ENCODE measurements at regions not wholly inside any gene's neighbourhood (a gene's known extent, or its start where the extent isn't known, plus 50 kb on each side); places are given as distances from the start of the nearest gene placed in this dataset.
"Not testable (repeated sequence)": the region's sequence is repeated elsewhere in the genome, so short reads cannot be mapped to it uniquely, and the experiment has no call there.

DNA sequence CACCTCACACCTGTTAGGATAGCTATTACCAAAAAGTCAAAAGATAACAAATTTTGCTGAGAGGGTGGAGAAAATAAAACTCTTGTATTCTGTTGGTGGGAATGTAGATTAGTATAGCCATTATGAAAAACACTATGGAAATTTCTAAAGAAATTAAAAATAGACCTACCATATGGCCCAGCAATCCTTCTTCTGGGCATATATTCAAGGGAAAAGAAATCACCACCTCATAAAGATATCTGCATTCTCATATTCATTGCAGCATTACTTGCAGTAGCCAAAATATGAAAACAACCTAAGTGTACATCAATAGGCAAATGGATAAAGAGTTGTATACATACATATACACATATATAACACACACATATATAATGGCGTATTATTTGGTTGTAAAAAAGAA lies 791.6 kb upstream of the RGS18 start:
- no peak for DNase-seq

DNA sequence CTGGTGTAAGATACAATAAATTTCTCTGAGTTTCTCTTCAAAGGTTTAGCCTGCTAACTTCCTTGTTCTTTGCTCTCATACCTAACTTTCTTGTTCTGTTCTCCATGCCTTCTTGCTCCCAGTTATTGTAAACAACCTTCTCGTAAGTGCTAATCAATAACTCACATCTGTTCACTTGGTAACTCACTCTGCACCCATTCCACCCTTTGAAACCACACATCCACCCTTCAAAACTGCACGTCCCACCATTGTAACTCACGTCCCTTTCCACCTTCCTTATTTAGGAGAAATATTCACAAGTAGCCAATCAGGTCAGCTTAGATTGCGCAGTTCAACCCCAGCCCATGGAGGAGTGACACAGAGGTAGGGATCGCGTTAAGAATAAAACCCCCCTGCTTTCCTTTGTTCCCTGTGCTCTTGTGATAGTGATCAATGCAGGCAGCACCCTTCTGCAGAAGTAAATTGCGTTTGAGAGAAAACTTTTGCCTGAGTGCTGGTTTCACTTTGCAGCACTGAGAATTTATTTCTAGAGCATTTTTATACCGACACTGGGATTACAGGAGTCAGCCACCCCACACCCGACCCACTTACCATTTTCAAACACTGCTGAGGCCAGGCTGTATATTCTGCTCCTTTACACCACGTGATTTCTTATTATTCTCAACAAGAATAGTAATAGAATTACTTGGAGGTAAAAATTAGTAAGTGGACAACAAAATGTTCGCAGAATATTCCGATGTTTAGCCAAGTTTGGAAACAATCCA lies 789.2 kb upstream of the RGS18 start:
- no peak for DNase-seq

DNA sequence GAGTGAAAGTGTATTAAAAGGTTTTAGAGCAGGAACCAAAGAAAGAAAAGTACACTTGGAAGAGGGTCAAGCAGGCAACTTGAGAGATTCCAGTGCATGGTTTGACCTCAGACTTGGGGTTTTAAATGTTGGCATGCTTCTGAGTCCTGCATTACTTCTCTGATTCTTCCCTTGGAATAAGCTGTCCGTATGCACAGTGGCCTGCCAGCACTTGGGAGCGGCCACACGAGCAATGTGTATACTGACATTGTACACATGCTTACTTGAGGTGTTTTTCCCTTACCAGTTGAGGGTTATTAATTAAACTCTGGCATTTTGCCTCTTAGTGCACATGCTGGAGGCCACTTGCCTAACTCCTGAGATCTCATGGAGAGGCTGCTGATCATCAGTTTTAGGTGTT lies 786.6 kb upstream of the RGS18 start:
- no peak for DNase-seq

DNA sequence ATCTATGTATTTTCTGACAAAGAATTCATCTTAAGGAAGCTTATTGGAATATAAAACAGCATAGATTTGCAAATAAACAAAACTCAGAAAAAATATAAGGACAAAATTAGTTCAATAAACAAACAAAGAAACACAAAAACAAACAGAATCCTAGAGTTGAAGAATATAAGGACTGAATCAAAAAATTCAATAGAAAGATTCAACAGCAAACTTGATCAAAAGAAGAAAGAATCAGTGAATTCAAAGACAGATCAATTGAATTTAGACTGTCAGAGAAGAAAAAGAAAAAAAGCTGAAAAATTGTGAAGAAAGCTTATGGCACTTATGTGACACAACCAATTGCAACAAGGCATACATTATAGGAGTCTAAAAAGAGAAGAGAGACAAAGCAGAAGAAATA lies 770.0 kb upstream of the RGS18 start:
- DNase-seq: no peak

DNA sequence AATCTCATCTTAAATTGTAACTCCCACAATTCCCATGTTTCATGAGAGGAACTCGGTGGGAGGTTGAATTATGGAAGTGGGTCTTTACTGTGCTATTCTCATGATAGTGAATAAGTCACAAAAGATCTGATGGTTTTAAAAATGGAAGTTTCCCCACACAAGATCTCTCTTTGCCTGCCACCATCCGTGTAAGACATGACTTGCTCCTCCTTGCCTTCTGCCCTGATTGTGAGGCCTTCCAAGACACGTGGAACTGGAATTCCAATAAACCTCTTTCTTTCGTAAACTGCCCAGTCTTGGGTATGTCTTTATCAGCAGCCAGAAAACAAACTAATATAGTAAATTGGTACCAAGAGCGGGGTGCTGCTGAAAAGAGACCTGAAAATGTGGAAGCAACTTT lies 761.6 kb upstream of the RGS18 start:
- DNase-seq: no peak

DNA sequence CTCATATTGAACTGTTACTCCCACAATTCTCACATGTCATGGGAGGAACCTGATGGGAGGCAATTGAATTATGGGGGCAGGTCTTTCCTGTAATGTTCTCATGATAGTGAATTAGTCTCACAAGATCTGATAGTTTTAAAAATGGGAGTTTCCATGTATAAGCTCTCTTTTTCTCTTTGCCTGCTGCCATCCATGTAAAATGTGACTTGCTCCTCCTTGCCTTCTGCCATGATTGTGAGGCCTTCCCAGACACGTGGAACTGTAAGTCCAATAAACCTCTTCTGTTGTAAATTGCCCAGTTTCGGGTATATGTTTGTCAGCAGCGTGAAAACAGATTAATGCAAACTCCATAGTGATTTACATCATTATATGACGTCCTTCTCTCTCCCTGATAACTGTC lies 759.7 kb upstream of the RGS18 start:
- DNase-seq: no peak

DNA sequence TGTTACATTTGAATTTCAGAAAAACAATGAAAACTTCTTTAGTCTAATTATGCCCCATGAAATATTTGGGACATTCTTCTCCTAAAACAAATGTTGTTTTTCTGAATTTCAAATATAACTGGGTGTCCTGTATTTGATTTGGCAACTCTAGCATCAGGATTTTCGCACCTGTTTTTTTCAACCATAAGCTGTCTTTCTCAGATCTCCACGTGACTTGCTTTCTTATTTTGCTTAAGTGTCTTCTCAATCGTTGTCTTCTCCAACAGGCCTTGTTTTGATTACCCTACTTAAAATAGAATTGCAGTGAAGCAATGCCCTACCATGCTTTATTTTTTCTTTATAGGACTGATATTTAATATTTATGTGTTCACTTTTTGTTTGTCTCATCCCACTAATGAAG lies 752.8 kb upstream of the RGS18 start:
- no peak for DNase-seq

GRCh38 chr1:191414981-191415640 lies 743.2 kb upstream of the RGS18 start:
- DNase-seq: no peak

DNA sequence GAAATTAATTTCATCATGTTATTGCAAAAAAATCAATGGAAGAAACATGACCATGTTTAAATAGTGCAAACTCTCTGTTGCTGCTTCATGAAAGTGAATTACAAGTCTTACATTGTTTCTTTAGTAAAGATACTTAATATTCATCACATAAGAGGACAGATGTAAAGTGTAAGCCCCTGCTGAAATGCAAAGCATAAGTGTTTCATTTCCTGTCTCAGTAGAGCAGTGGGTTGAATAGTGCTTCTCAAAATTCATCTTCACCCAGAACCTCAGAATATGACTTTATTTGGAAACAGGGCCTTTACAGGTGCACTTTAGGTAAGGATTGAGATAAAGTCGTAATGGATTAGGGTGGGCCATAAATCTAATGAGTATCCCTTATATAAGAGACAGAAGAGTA lies 738.4 kb upstream of the RGS18 start:
- DNase-seq: no peak

- DNase-seq: no peak
Measured at GRCh38 chr1:191427593-191427992, 730.7 kb upstream of the RGS18 start.

DNA sequence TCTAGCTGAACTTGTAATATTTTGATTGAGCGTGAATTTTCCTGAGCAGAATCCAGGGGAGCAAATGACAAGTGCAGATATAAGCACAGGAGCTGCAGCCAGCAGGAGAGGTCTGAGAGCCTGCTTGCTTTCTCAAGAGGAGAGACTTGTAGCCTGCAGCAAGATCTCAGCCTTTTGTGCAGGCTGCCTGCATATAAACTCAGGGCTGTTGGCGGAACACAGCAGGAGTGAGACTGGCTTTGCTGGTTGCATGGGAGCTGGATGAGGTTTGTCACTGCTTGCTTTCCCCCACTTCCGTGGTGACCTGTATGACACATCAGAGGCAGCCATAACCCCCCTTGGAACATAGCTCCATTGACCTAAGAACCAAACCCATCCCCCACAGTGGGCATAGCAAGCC lies 725.4 kb upstream of the RGS18 start:
- no peak for DNase-seq

- DNase-seq: no peak
Measured at GRCh38 chr1:191438979-191439378, 719.3 kb upstream of the RGS18 start.

GRCh38 chr1:191448279-191448678 lies 710.0 kb upstream of the RGS18 start:
- DNase-seq: not testable (repeated sequence)

GRCh38 chr1:191452586-191452985 lies 705.7 kb upstream of the RGS18 start:
- DNase-seq: no peak

GRCh38 chr1:191453487-191453886 lies 704.8 kb upstream of the RGS18 start:
- DNase-seq: no peak

DNA sequence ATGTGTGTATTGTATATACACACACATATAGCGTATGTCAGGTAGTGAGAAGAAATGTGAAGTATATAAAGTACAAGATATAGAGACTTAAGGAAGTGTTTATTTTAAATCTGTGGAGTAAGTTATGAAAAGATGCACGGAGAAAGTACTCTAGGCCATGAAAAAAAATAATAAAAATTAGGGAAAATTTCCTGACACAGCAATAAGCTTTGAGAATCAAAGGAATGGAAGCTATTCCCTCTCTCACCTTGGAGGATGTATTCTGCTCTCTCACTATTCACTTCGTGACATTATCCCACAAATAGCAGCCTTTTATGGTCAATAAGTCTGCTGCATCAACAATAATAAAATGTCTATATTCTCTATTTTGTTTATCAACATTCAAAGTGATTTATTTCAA lies 700.4 kb upstream of the RGS18 start:
- no peak for DNase-seq

GRCh38 chr1:191460234-191460633 lies 698.0 kb upstream of the RGS18 start:
- DNase-seq: no peak

GRCh38 chr1:191483988-191484387 lies 674.3 kb upstream of the RGS18 start:
- DNase-seq: no peak

- DNase-seq: no peak
Measured at GRCh38 chr1:191490303-191490702, 668.0 kb upstream of the RGS18 start.

DNA sequence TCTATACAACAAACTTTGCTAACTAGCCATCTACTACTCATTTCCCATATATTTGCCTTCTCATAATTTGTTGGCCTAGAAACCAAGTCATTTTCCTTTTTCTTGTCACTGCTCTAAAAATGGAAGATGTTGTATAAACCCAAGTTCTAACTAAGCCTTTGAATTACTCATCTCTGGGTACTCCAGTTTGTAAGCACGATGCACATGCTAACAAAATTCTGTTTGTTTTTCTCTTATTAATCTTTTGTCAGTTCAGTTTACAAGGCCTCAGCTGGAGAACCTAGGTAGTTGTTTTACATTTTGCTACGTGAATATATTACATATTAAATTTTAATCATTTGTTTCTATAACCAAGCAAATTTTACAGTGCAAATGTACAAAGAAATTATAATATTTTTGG lies 663.2 kb upstream of the RGS18 start:
- DNase-seq: no peak

DNA sequence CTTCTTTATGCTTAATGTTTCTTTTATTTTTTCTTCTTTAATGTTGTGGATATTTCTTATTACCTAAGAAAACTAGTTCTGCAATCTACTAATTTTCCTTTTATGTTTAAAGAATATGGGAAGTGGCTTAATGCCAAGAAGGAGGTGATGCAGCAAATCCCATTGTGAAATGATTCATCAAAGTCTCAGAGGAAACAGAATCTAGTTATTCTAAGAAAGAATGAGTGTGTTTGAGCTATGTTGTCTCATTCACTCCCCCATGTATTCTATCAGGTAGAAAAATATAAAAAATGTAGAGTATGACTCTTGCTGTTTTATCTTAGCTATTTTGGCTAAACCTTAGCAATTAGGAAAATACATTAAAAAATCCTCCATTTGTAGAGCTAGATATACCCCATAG lies 659.9 kb upstream of the RGS18 start:
- no peak for DNase-seq

DNA sequence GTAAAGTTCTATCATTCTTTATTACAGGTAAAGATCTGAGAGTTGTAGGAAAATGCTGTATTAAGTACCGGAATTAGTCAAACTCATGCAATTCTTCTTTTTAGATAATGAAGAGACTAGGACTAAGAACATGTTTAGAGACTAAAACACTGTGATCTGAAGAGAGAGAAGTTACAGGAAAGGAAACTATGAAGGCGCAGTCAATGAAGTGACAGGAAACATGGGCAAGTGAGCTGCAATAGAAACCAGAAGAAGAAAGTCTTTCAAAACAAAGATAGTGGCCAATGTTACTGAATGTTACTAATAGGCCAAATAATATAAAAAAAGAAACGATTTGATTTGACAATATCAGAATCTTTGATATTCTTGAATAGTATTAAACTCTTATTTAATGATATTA lies 659.4 kb upstream of the RGS18 start:
- DNase-seq: no peak

- DNase-seq: no peak
Measured at GRCh38 chr1:191504999-191505398, 653.3 kb upstream of the RGS18 start.

DNA sequence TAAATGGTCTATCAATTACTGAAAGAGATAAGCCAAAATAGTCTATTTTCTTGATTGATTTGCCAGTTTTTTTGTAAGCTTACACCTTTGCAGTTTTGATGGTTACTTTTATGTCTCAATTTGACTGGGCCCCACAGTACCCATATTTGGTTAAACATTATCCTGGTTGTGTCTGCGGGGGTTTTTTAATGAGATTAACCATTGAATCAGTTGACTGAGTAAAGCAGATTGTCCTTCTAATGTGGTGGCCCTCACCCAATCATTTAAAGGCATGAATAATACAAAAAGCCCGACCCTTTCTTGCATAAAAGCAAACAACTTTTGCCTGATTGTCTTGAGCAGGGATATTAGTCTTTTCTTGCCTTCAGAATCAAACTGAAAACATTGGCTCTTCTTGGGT lies 650.0 kb upstream of the RGS18 start:
- DNase-seq: no peak

All from occipital lobe (tissue), 1 donor.